A549 (cell line): ENCODE measurements at regions not wholly inside any gene's neighbourhood (a gene's known extent, or its start where the extent isn't known, plus 50 kb on each side); places are given as distances from the start of the nearest gene placed in this dataset.

Source experiments
- ATAC-seq, 2 experiments: fragments of 200-7000 bp in 1 of 2; fragments of >200 bp in 1 of 2; cut with Nextera tagmentation in 1 of 2; cut with Tn5 transposase in 1 of 2; 3 replicates each; pipeline versions ENCODE4 v1.8.0 to v1.9.1; 2018 to 2020; ENCODE audit warnings: mild to moderate bottlenecking in 1 of 2, moderate library complexity in 1 of 2
- CTCF ChIA-PET: fragments of 300-600 bp; sonication (Branson Sonifier 250); formaldehyde crosslinking; extraction: SDS; loops from one replicate; lab custom pipeline; 2021; ENCODE audit warnings: antibody characterized with exemption, inconsistent platforms; lab: Yijun Ruan, JAX
- POLR2A ChIA-PET: fragments of 350-600 bp; formaldehyde crosslinking; extraction: SDS; loops from one replicate; lab custom pipeline; 2021; ENCODE audit warnings: antibody characterized with exemption, inconsistent platforms; lab: Yijun Ruan, JAX
- DNase-seq, 2 experiments: peaks; one replicate each; pipeline versions ENCODE4 v3.0.0 to v3.0.0-alpha.2; 2011 to 2016; ENCODE audit warnings: low read depth in 1 of 2, low spot score in 1 of 2
- FAIRE-seq: peaks from 2 replicates; lab custom pipeline; 2011; peaks lifted over from hg19 to GRCh38; lab: Jason Lieb, UNC
- H3K27ac ChIP-seq, 2 experiments: fragments of >200 bp; sonication (Bioruptor Twin); formaldehyde crosslinking; 3 replicates each; pipeline ENCODE4 v1.5.1; 2016 to 2017
- H3K4me1 ChIP-seq: fragments of >200 bp; sonication (Bioruptor Twin); formaldehyde crosslinking; 3 replicates; pipeline ENCODE4 v1.6.1; 2016
- H3K4me2 ChIP-seq: fragments of >200 bp; sonication (Bioruptor Twin); formaldehyde crosslinking; 3 replicates; pipeline ENCODE4 v1.6.1; 2016
- H3K4me3 ChIP-seq: fragments of >200 bp; sonication (Bioruptor Twin); formaldehyde crosslinking; 3 replicates; pipeline ENCODE4 v1.5.1; 2016
- H3K9me3 ChIP-seq: fragments of >200 bp; sonication (Bioruptor Twin); formaldehyde crosslinking; 3 replicates; pipeline ENCODE4 v1.6.1; 2016
- CBX8 ChIP-seq: fragments of 200-600 bp; sonication (generic); IDR thresholded peaks from 2 replicates; pipeline ENCODE4 v1.6.1; 2016
- CEBPB ChIP-seq, 2 experiments: fragments of >200 bp in 1 of 2; sonication (Bioruptor Twin) in 1 of 2; formaldehyde crosslinking in 1 of 2; IDR thresholded peaks; 2 replicates each; pipeline ENCODE4 v1.6.1; 2012 to 2016
- CHD2 ChIP-seq: fragments of 150-350 bp; IDR thresholded peaks from 2 replicates; pipeline ENCODE4 v1.6.1; 2014; ENCODE audit warnings: low read length; ENCODE audit not compliant: partially characterized antibody
- CTCF ChIP-seq: fragments of >200 bp; sonication (Bioruptor Twin); formaldehyde crosslinking; IDR thresholded peaks from 3 replicates; pipeline ENCODE4 v1.5.1; 2016
- EHMT2 ChIP-seq: fragments of 200-600 bp; sonication (generic); IDR thresholded peaks from 2 replicates; pipeline ENCODE4 v1.6.1; 2016; ENCODE audit warnings: antibody characterized with exemption, low read depth, mild to moderate bottlenecking, moderate library complexity
- ESRRA ChIP-seq: fragments of 150-350 bp; IDR thresholded peaks from 2 replicates; pipeline ENCODE4 v1.6.1; 2014; ENCODE audit warnings: mild to moderate bottlenecking, low read length, borderline replicate concordance
- FOSB ChIP-seq: fragments of 250-450 bp; sonication (Bioruptor Pico); IDR thresholded peaks from 2 replicates; pipeline ENCODE4 v1.5.0; 2020; ENCODE audit warnings: mild to moderate bottlenecking, moderate library complexity
- FOXS1 ChIP-seq: fragments of 250-450 bp; sonication (Bioruptor Pico); IDR thresholded peaks from 2 replicates; pipeline ENCODE4 v1.5.0; 2020; ENCODE audit warnings: mild to moderate bottlenecking, moderate library complexity
- HES2 ChIP-seq: fragments of >200 bp; sonication (Bioruptor Twin); formaldehyde crosslinking; IDR thresholded peaks from 2 replicates; pipeline ENCODE4 v1.6.1; 2016
- HOXA7 ChIP-seq: fragments of 250-450 bp; sonication (Bioruptor Pico); IDR thresholded peaks from 2 replicates; pipeline ENCODE4 v1.5.0; 2020; ENCODE audit warnings: mild to moderate bottlenecking, moderate library complexity
- KDM1A ChIP-seq: fragments of 200-600 bp; sonication (generic); IDR thresholded peaks from 2 replicates; pipeline ENCODE4 v1.6.1; 2016; ENCODE audit warnings: low read depth, mild to moderate bottlenecking
- MAZ ChIP-seq: fragments of 150-350 bp; IDR thresholded peaks from 2 replicates; pipeline ENCODE4 v1.6.1; 2014; ENCODE audit warnings: antibody characterized with exemption, low read depth, low read length, borderline replicate concordance
- POLR2A ChIP-seq: IDR thresholded peaks from 2 replicates; pipeline ENCODE4 v1.6.1; 2012; ENCODE audit warnings: mild to moderate bottlenecking, low read length
- RARB ChIP-seq: fragments of 250-450 bp; sonication (Bioruptor Pico); IDR thresholded peaks from 2 replicates; pipeline ENCODE4 v1.8.0; 2021; ENCODE audit warnings: mild to moderate bottlenecking, moderate library complexity
- RFX5 ChIP-seq: fragments of 450-650 bp; IDR thresholded peaks from 2 replicates; pipeline ENCODE4 v1.7.1; 2014; ENCODE audit warnings: antibody characterized with exemption, mild to moderate bottlenecking, moderate library complexity
- SMC3 ChIP-seq: fragments of >200 bp; sonication (Bioruptor Twin); formaldehyde crosslinking; IDR thresholded peaks from 3 replicates; pipeline ENCODE4 v1.6.1; 2018; ENCODE audit warnings: inconsistent platforms
- SREBF2 ChIP-seq: fragments of 450-650 bp; IDR thresholded peaks from 2 replicates; pipeline ENCODE4 v1.6.1; 2014; ENCODE audit warnings: mild to moderate bottlenecking, moderate library complexity
- TFCP2L1 ChIP-seq: fragments of 250-450 bp; sonication (Bioruptor Pico); IDR thresholded peaks from 2 replicates; pipeline ENCODE4 v1.5.0; 2021; ENCODE audit warnings: mild to moderate bottlenecking
- TP53 ChIP-seq: fragments of 250-450 bp; sonication (Bioruptor Pico); IDR thresholded peaks from 2 replicates; pipeline ENCODE4 v1.5.0; 2021; ENCODE audit warnings: mild to moderate bottlenecking, moderate library complexity
- USF2 ChIP-seq: fragments of 450-650 bp; IDR thresholded peaks from 2 replicates; pipeline ENCODE4 v1.6.1; 2014; ENCODE audit warnings: antibody characterized with exemption
- ZFP36 ChIP-seq: fragments of 450-650 bp; IDR thresholded peaks from 2 replicates; pipeline ENCODE4 v1.6.1; 2014; ENCODE audit warnings: borderline replicate concordance; ENCODE audit not compliant: partially characterized antibody
- ZNF302 ChIP-seq: fragments of 250-450 bp; sonication (Bioruptor Pico); IDR thresholded peaks from 2 replicates; pipeline ENCODE4 v1.9.0; 2021; ENCODE audit warnings: inconsistent platforms, mild to moderate bottlenecking, moderate library complexity
- WGBS: methylation state at CpG from one replicate; pipeline ENCODE4 v1.1.6; 2017; ENCODE audit errors: missing lambda C conversion rate; 5-methylcytosine and 5-hydroxymethylcytosine counted together
- TF ChIP-seq, protein P1 (sequence below): fragments of 250-450 bp; sonication (Bioruptor Pico); IDR thresholded peaks from 2 replicates; pipeline ENCODE4 v1.5.0; 2020; ENCODE audit warnings: low read depth, mild to moderate bottlenecking, moderate library complexity

DNA sequence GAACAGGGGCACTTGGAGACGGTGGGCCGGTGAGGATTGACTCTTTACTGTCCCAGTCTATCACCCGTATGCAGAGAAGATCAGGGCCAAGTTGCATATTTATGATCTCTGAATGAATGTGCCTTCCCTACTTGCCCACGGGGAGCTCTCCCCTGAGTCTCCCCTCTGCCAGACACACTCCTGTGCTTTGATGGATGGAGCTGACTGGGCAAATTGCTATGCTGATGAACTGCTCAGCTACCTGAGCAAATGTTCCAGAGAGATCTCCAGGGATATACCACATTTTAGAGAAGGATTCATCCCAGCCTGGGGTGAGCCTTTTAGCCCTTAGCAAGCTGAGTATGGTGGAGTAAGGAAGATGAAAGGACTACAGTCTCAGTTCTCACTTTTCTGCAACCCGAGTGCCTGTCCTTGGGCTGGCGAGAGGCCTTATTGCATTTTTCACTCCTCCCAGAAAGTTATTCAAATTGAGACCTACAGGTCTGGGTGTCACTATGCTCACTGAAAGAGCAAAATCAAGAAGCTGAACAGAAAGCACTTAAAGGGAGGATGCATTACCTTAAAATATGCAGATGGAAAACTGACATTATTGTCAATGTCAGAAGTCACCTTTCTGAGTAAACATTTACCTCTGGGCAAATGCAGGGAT lies 526.7 kb upstream of the WWC1 start:
- WGBS: 51% methylated on average over 6 of the region's 6 CpGs
- peaks cover 5% of the 10 kb centered on the region for H3K4me1 ChIP-seq
- FAIRE-seq: no peak
- ChIA-PET POLR2A (interaction anchor here (0.6 kb wide), 1 partner anchor 18 kb away, joined by 4 read pairs; no protein-coding TSS in a partner anchor), CTCF (interaction anchor here (1.3 to 1.7 kb wide), 2 partner anchors 177 to 283 kb away, joined by 3 to 5 read pairs; no protein-coding TSS in a partner anchor)
- no peak for DNase-seq
- no peak overlapping the region for H3K4me3 ChIP-seq
- no peak for ATAC-seq
- H3K9me3 ChIP-seq: no peaks in the 10 kb centered on the region
- H3K4me2 ChIP-seq: no peak overlapping the region
- TF ChIP-seq HOXA7 (CRISPR knock-in tag): no peak
- no peak for TF ChIP-seq FOSB (CRISPR knock-in tag)
- TF ChIP-seq, all 56 proteins: peak for 0
- H3K27ac ChIP-seq: peak overlapping the region in 1 of 2 experiments; percentile 34; a peak in 1 of 6 replicates

- DNase-seq: no peak
- WGBS: 49% methylated on average over 7 of the region's 7 CpGs
Observed at GRCh38 chr5:167765352-167765751, 526.1 kb upstream of the WWC1 start.

GRCh38 chr5:167766957-167767356 lies 524.5 kb upstream of the WWC1 start:
- Histone ChIP-seq H3K4me1 (no peaks in the 10 kb centered on the region), H3K27ac (no peak overlapping the region), H3K9me3 (no peaks in the 10 kb centered on the region), H3K4me3 (no peak overlapping the region), H3K4me2 (no peak overlapping the region)
- ChIA-PET POLR2A (no interaction called here), CTCF (no interaction called here)
- no peak for DNase-seq
- TF ChIP-seq POLR2A (no peak), ZFP36 (no peak), RARB (CRISPR knock-in tag) (no peak), CHD2 (no peak), FOXS1 (CRISPR knock-in tag) (no peak), ZNF302 (no peak), TP53 (CRISPR knock-in tag) (no peak), SMC3 (no peak), USF2 (no peak), SREBF2 (no peak), MAZ (no peak), EHMT2 (no peak)
- no peak for ATAC-seq
- FAIRE-seq: no peak
- WGBS: 18% methylated on average over 2 of the region's 2 CpGs

More at GRCh38 chr5:167765352-167765751, 526.1 kb upstream of the WWC1 start:
- no peak overlapping the region for H3K4me2 ChIP-seq
- no peaks in the 10 kb centered on the region for H3K9me3 ChIP-seq
- ATAC-seq (no peak), FAIRE-seq (no peak)
- ChIA-PET CTCF (interaction anchor here (0.6 to 1.7 kb wide), 4 partner anchors 177 to 455 kb away, joined by 3 to 5 read pairs (median 3); no protein-coding TSS in a partner anchor), POLR2A (no interaction called here)
- no peak overlapping the region for H3K27ac ChIP-seq
- TF ChIP-seq ESRRA: no peak
- H3K4me3 ChIP-seq: no peak overlapping the region
- no peaks in the 10 kb centered on the region; the same call in 2 of the 3 replicates for H3K4me1 ChIP-seq

- WGBS: 51% methylated on average over 4 of the region's 4 CpGs
- no peak overlapping the region for H3K27ac ChIP-seq
- ATAC-seq: no peak
- TF ChIP-seq, protein P1, sequence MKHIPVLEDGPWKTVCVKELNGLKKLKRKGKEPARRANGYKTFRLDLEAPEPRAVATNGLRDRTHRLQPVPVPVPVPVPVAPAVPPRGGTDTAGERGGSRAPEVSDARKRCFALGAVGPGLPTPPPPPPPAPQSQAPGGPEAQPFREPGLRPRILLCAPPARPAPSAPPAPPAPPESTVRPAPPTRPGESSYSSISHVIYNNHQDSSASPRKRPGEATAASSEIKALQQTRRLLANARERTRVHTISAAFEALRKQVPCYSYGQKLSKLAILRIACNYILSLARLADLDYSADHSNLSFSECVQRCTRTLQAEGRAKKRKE (CRISPR knock-in tag): no peak
- no peak for TF ChIP-seq CEBPB (IDR thresholded peaks at IDR 0.05)
- TF ChIP-seq TFCP2L1 (CRISPR knock-in tag): no peak
- TF ChIP-seq TP53 (CRISPR knock-in tag): no peak
- TF ChIP-seq RFX5: no peak
- TF ChIP-seq SMC3: no peak
- no peak for TF ChIP-seq CBX8
- TF ChIP-seq CTCF: no peak
- TF ChIP-seq ZNF302: no peak
- no peak for TF ChIP-seq HES2
- no peak for TF ChIP-seq KDM1A
- TF ChIP-seq POLR2A: no peak
- CTCF ChIA-PET: no interaction called here
- no peak for FAIRE-seq
- no peak overlapping the region for H3K4me2 ChIP-seq
- POLR2A ChIA-PET: no interaction called here
- no peak overlapping the region for H3K4me3 ChIP-seq
- H3K4me1 ChIP-seq: no peaks in the 10 kb centered on the region
- no peak for DNase-seq
- H3K9me3 ChIP-seq: no peaks in the 10 kb centered on the region
Observed at GRCh38 chr5:167767795-167768194, 523.6 kb upstream of the WWC1 start.
